OCI-LY7 (cell line): ENCODE measurements at regions not wholly inside any gene's neighbourhood (a gene's known extent, or its start where the extent isn't known, plus 50 kb on each side); places are given as distances from the start of the nearest gene placed in this dataset.

Source experiments
- BruUV-seq: library from RNA; stranded (reverse); fragments of 400-500 nt; replicated peaks from 2 replicates; lab custom pipeline; 2021; lab: Mats Ljungman, UMichigan
- CTCF ChIA-PET: fragments of 300-600 bp; sonication (Branson Sonifier 250); formaldehyde crosslinking; loops from one replicate; lab custom pipeline; 2022; ENCODE audit warnings: antibody characterized with exemption; ENCODE audit not compliant: unreplicated experiment; lab: Charles Lee
- POLR2A ChIA-PET: fragments of 300-600 bp; sonication (Branson Sonifier 250); formaldehyde crosslinking; loops from one replicate; lab custom pipeline; 2022; ENCODE audit warnings: antibody characterized with exemption; lab: Charles Lee
- DNase-seq: peaks from one replicate; pipeline ENCODE4 v3.0.0-alpha.2; 2015; ENCODE audit warnings: low spot score
- H2AFZ ChIP-seq: fragments of 200-600 bp; sonication (generic), shearing (Covaris generic); 2 replicates; pipeline ENCODE4 v1.6.1; 2014; ENCODE audit warnings: mild to moderate bottlenecking, antibody characterized with exemption, low read length, moderate library complexity
- H3K27ac ChIP-seq: fragments of 200-600 bp; sonication (generic); 2 replicates; pipeline ENCODE4 v1.5.1; 2014; ENCODE audit warnings: mixed run types, low read depth, mild to moderate bottlenecking, moderate library complexity, low read length, inconsistent platforms; ENCODE audit not compliant: poor library complexity, severe bottlenecking
- H3K36me3 ChIP-seq: fragments of 200-600 bp; sonication (generic); 2 replicates; pipeline ENCODE4 v1.6.1; 2014; ENCODE audit warnings: mild to moderate bottlenecking, antibody characterized with exemption, low read length, moderate library complexity, mixed read lengths; ENCODE audit not compliant: insufficient read depth
- H3K4me1 ChIP-seq: fragments of 200-600 bp; sonication (generic); 2 replicates; pipeline ENCODE4 v1.5.1; 2014; ENCODE audit warnings: mild to moderate bottlenecking, low read length; ENCODE audit not compliant: insufficient read depth, poor library complexity, severe bottlenecking
- H3K4me2 ChIP-seq: fragments of 200-600 bp; sonication (generic); 2 replicates; pipeline ENCODE4 v1.6.1; 2014; ENCODE audit warnings: mild to moderate bottlenecking, low read length
- H3K4me3 ChIP-seq: fragments of 200-600 bp; sonication (generic); 2 replicates; pipeline ENCODE4 v1.5.1; 2014; ENCODE audit warnings: mild to moderate bottlenecking, low read depth, low read length; ENCODE audit not compliant: poor library complexity, severe bottlenecking
- H3K79me2 ChIP-seq: fragments of 200-600 bp; sonication (generic); 2 replicates; pipeline ENCODE4 v1.6.1; 2016; ENCODE audit warnings: low read depth, mild to moderate bottlenecking, low read length, moderate library complexity, mixed read lengths; ENCODE audit not compliant: insufficient read depth
- H3K9me2 ChIP-seq: fragments of 200-600 bp; sonication (generic); 2 replicates; pipeline ENCODE4 v1.6.1; 2016; ENCODE audit warnings: mild to moderate bottlenecking, low read length, mixed read lengths; ENCODE audit not compliant: insufficient read depth
- H3K9me3 ChIP-seq: fragments of 200-600 bp; sonication (generic); 2 replicates; pipeline ENCODE4 v1.6.1; 2014; ENCODE audit warnings: mild to moderate bottlenecking, mixed run types, low read length, mixed read lengths
- H4K20me1 ChIP-seq: fragments of 200-600 bp; sonication (generic); 2 replicates; pipeline ENCODE4 v1.6.1; 2014; ENCODE audit warnings: mild to moderate bottlenecking, antibody characterized with exemption, low read length, moderate library complexity, mixed read lengths; ENCODE audit not compliant: insufficient read depth
- CTCF ChIP-seq: fragments of 200-600 bp; sonication (generic); conservative IDR thresholded peaks from 2 replicates; pipeline ENCODE4 v1.5.1; 2014; ENCODE audit warnings: mild to moderate bottlenecking, antibody characterized with exemption, low read length, moderate library complexity, mixed read lengths
- EZH2phosphoT487 ChIP-seq: fragments of 200-600 bp; sonication (generic); IDR thresholded peaks from 2 replicates; pipeline ENCODE4 v1.6.1; 2018; ENCODE audit warnings: low read depth, borderline replicate concordance, mild to moderate bottlenecking, mixed run types, antibody characterized with exemption, low read length, moderate library complexity, mixed read lengths
- intact Hi-C: fragments of 100-400 bp; cut with micrococcal nuclease; formaldehyde crosslinking; loops from one replicate; pipeline ENCODE4 v1.10.0; 2022; ENCODE audit not compliant: unreplicated experiment

GRCh38 chr5:173496129-173496882, 120.1 kb downstream of the BOD1 start:
- Histone ChIP-seq H3K36me3 (no peaks in the 10 kb centered on the region), H3K9me2 (no peaks in the 10 kb centered on the region), H2AFZ (no peak overlapping the region), H3K4me2 (no peak overlapping the region), H3K79me2 (no peaks in the 10 kb centered on the region), H3K27ac (no peak overlapping the region), H4K20me1 (no peaks in the 10 kb centered on the region), H3K4me3 (no peak overlapping the region), H3K4me1 (no peaks in the 10 kb centered on the region), H3K9me3 (no peaks in the 10 kb centered on the region)
- CTCF ChIA-PET, result no interaction called here
- no TSS peak for BruUV-seq
- POLR2A ChIA-PET, result no interaction called here
- TF ChIP-seq CTCF, result no peak
- no peak for TF ChIP-seq EZH2phosphoT487
- intact Hi-C loops, result no loop called here
- no peak for DNase-seq

GRCh38 chr5:173495225-173495904, 121.1 kb downstream of the BOD1 start:
- no peaks in the 10 kb centered on the region for H3K9me3 ChIP-seq
- CTCF ChIA-PET, result no interaction called here
- no peak overlapping the region for H3K4me2 ChIP-seq
- intact Hi-C loops, result no loop called here
- no peaks in the 10 kb centered on the region for H3K36me3 ChIP-seq
- no peak for DNase-seq
- no TSS peak for BruUV-seq
- H2AFZ ChIP-seq, result no peak overlapping the region
- H3K4me3 ChIP-seq, result no peak overlapping the region
- no peaks in the 10 kb centered on the region for H3K79me2 ChIP-seq
- no peaks in the 10 kb centered on the region for H3K4me1 ChIP-seq
- POLR2A ChIA-PET, result interaction anchor here (0.6 to 0.7 kb wide), 2 partner anchors 44 to 541 kb away, joined by 3 read pairs; no protein-coding TSS in a partner anchor
- TF ChIP-seq EZH2phosphoT487 (no peak), CTCF (no peak)
- no peaks in the 10 kb centered on the region for H3K9me2 ChIP-seq
- no peak overlapping the region for H3K27ac ChIP-seq
- no peaks in the 10 kb centered on the region for H4K20me1 ChIP-seq

GRCh38 chr5:173494446-173494845, 122.0 kb downstream of the BOD1 start:
- Histone ChIP-seq H3K4me2 (no peak overlapping the region), H3K36me3 (no peaks in the 10 kb centered on the region), H3K27ac (no peak overlapping the region), H3K9me2 (no peaks in the 10 kb centered on the region), H3K4me1 (no peaks in the 10 kb centered on the region), H3K79me2 (no peaks in the 10 kb centered on the region), H3K4me3 (no peak overlapping the region), H3K9me3 (no peaks in the 10 kb centered on the region), H2AFZ (no peak overlapping the region), H4K20me1 (no peaks in the 10 kb centered on the region)
- intact Hi-C loops, result no loop called here
- ChIA-PET POLR2A (interaction anchor here (0.6 kb wide), 1 partner anchor 542 kb away, joined by 3 read pairs; no protein-coding TSS in a partner anchor), CTCF (no interaction called here)
- no TSS peak for BruUV-seq
- DNase-seq, result no peak
- no peak for TF ChIP-seq CTCF
- no peak for TF ChIP-seq EZH2phosphoT487
